ENCODE measurements at regions not wholly inside any gene's neighbourhood (a gene's known extent, or its start where the extent isn't known, plus 50 kb on each side); places are given as distances from the start of the nearest gene placed in this dataset.

DNA sequence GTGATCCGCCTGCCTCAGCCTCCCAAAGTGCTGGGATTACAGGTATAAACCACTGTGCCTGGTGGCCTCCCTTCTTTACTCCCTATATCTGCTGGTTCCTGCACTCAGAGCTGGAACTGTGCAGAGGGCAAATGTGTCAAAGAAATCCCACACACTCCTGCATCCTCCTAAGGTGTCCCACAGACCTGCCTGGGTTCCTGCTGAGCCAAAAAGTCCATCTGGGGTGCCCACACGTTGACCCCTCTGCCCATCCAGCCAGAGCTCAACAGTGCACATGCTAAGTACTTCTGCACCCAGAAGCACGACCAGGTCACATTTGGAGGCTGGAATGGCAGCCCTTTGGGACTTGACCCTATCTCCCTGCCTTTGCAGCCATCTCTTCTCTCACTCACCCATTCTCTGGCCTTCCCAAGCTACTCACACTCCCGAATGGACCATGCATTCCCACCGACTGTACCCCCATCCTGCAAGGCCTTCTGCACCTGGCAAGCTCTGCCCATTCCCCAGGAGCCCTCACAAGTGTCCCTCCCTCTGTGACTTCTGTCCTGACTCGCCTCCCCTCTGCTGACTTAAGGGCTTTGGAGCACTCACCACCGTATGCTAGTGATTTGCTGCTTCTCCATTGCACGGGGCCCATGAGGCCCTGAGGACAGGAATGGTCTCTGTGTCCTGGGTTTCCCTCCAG is 152.1 kb downstream of the KCTD15 start:
- DNase-seq (ENCODE audit: low spot score): peak; percentile 36

DNA sequence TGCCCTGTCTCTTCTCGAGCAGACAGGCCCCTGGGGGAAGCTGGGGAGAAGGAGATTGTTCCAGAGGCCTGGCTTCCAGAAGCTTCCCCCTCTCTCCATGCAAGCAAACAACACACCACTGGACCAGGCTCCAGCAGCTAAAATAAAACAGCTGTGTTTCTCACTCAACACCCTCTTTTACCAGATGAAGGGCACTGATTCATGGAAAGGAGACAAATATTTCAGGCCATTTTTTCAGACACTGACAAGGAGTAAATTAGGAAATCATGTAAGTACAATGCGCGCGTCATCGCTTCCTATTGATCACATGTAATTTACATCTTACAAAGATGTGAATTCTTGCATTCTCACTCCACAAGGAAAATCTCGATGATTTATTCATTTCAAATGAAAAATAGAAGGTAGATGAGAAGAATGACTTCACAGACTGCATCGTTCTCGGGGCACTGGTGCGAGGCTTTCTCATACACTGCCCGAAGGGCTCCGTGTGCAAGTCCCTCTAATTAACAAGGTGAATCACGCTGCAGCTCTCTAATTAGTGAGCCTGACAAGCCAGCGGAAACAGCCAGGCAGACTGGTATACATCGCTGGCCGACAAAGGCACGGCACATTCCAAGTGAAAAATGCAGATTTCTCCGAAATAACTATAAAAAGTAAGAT is 153.6 kb downstream of the KCTD15 start:
- DNase-seq (ENCODE audit: low spot score): peak; percentile 20

DNA sequence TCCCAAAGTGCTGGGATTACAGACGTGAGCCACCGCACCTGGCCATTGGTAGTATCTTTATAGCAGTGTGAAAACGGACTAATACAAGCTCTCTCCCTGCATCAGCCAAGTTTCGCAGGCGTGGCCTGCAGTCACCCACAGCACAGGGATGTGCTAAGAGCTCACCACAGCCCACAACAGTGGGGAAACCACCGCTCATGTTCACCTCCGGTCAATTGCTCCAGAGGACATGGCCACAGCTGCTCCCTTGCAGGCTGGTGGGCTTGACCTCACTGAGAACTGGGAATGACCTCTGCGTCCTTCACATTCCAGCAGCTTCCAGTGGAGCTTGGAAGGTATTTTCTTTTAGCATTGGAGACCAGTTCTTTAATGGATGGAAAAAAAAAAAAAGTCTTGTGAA is 156.4 kb downstream of the KCTD15 start:
- DNase-seq (ENCODE audit: low spot score): peak; percentile 37

DNA sequence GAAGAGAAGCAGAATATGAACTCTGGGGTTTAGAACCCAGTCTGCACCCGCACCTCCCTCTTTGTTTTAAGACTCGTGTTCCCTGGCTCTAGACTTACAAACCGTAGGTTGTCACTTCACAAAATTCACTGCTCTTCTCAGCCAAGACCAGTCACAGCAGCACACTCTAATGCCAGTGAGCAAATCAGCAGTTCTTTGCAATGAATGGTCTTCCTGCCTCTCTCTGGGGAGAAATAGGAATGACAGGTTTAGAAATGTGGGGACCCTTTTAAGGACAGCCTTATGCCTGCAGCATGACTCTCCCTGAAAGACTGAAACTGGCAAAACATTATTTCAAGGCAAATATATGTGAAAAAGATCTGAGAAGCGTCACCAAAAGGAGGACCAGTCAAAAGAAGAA is 156.9 kb downstream of the KCTD15 start:
- DNase-seq (ENCODE audit: low spot score): peak; percentile 6

DNA sequence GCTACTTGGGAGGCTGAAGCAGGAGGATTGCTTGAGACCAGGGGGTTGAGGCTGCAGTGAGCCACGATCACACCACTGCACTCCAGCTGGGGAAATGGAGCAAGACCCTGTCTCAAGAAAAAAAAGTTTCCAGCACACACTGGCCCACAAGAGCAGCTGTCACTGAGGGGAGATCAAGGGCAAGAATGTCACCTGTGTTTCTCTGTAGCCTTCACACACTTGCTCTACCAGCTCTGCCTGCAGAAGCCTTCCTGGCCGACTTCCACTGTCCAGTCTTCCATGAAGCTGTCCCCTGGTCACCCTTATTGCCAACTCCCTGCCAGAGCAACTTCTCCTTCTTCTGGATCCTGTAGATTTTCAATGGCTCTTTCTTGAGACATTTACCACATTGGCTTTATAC is 158.0 kb downstream of the KCTD15 start:
- peak; percentile 14 for DNase-seq (ENCODE audit: low spot score)

DNA sequence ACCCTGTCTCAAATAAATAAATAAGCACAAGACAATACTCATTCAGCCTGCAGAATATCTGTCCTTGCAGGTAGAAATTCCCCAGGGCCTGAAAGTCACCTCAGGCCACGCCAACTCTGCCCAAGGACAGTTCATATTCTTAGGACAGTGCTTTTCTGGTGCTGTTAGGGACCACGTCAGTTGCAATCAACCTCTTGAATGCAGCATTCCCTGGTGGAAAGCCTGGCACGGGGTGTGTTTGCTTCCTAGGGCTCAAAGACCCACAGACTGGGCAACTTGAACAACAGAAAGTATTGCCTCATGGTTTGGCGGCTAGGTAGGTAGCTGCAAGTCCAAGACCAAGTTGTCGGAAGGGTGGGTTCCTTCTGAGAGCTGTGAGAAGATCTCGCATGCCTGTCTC is 160.3 kb downstream of the KCTD15 start:
- peak; percentile 20 for DNase-seq (ENCODE audit: low spot score)

DNA sequence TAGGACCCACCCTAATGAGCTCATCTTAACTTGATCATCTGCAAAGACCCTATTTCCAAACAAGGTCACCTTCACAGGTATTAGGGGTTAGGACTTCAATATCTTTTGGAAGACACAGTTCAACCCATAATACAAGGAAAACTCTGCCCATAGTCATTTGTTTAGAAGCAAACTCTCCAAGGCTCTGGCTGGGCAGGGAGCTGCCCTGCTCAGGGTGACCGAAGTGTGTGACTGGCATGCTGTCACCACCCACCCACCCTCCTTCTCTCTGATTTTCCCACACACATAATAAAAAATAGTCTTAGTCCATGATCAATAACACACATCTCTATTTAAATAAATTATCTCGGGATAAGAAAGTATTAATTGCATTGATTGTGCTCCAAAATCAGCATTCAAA is 161.1 kb downstream of the KCTD15 start:
- DNase-seq (ENCODE audit: low spot score): no peak

DNA sequence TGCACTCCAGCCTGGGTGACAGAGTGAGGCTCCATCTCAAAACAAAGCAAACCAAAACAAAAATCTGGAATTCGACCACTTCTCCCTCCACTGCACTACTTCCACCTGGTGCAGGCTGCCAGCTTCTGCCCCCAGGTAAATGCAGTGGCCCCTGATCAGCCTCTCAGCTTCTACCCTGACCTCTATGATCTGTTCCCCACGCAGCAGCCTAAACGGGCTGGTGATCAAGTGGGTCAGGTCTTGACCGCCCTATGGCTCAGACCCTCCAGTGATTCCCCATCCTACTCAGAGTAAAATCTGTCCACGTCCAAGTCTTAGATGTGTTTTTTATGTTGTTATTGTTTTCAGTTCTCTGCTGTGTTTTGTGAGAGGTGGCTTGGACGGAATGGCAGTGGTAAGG is 163.9 kb downstream of the KCTD15 start:
- DNase-seq (ENCODE audit: low spot score): peak; percentile 34

DNA sequence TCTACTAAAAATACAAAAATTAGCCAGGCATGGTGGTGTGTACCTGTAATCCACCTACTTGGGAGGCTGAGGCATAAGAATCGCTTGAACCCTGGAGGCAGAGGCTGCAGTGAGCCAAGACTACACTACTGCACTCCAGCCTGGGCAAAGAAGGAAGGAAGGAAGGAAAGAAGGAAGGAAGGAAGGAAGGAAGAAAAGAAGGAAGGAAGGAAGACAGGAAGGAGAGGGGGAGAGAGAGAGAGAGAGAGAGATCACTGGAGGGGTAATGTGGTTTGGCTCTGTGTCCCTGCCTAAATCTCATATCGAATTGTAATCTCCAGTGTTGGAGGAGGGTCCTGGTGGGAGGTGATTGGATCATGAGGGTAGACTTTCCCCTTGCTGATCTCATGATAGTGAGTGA is 165.5 kb downstream of the KCTD15 start:
- DNase-seq (ENCODE audit: low spot score): no peak

DNA sequence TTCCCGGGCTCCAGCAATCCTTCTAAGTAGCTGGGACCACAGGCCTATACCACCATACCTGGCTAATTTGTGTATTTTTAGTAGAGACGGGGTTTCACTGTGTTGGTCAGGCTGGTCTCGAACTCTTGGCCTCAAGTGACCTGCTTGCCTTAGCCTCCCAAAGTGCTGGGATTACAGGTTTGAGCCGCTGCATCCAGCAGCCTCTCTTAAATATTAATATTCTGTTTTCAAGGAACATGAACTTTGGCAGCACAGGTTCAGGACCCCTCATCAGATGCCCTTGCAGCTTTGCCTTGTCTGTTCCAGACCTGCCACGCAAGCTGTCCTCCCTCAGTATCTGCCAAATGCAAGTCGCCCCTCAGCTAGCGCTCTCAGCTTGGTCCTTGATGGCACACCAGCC is 166.8 kb downstream of the KCTD15 start:
- DNase-seq (ENCODE audit: low spot score): peak; percentile 26

DNA sequence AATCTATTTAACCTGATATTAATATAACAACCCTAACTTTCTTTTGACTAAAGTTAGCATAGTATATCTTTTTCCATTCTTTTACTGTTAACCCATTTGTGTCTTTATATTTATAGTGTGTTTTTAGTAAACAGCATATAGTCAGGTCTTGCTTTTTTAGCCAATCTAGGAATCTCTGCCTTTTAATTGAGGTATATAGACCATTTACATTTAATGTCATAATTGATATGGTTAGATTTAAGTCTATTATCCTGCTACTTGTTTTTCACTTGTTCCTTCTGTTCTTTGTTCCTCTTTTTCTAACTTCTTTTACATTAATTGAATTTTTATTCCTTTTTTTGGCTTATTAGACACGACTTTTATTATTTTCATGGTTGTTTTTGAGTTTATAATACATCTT is 174.4 kb downstream of the KCTD15 start:
- DNase-seq (ENCODE audit: low spot score): no peak

DNA sequence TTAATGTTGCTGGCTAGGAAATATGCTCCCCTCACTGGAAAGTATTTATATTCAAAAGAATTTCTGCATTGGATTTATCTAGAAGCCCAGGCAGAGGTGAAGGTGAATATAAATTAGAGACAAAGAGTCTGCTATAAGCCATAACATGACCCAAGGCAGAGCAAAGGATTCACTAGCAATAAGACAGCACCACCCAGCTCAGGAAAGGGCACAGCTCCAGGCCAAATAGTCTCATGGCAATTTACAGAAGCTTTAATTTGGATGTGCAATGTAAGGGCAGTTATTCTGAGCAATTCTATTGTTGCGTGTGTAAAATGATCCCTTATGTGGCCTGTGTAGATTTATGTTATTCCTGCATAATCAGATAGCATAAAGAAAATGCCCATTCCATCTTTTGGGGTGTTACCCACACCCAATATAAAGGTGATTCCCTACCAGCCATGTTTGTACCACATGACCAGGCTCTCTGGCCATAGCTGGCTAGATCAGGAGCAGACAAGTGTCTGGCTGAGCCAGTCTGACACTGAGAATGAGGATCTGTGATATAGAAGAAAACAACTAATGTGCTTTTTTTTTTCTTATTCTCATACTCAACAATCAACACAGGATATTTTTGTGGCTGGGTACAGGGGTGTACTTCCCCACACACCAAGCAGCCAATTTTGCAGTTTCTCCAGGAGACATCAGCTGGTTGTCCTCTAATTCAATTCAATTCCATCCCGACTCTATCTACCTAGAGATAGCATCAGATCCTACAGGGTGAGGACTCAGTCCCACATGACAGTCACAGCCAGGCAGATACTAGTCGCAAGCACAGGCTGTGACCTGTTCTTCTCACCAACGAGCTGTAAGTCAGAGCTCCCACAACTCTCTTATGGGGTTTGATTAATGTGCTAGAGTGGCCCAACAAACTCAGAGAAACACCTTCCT is 181.4 kb downstream of the KCTD15 start:
- DNase-seq (ENCODE audit: low spot score): no peak

DNA sequence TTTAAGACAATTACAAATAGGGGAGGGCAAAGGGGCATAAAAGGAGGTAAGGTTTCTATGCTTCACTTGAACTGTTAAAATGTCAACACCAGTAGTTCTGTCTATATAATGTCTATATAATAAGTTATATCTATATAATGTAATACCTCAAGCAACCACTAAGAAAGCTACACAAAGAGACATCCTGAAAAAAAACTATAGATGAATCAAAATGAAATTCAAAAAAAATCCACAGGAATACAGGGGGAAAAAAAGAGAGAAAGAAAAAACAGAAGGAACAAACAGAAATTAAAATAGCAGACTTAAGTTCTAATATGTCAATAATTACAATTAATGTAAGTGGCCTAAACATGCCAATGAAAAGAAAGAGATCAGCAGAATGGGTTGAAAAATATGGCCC is 186.0 kb downstream of the KCTD15 start:
- no peak for DNase-seq (ENCODE audit: low spot score)

DNA sequence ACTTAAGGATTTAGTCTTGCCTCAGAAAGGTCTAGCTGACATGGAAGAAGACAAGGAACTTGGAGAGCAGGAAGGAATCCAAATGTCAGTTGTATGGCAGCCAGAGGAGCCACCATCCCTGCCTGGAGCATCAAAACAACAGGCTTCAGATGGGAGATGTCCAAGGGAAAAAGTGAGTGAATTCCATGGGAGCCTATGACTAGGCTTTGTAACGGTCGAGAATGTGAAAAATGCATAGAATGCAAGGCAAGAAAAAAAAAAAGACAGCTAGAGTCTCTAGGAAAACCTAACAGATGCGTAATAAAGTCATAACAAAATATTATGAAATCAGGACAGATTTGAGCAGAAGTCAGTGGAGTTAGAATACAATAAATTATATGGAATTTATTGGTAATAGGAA is 183.7 kb upstream of the LSM14A start:
- DNase-seq (ENCODE audit: low spot score): no peak

DNA sequence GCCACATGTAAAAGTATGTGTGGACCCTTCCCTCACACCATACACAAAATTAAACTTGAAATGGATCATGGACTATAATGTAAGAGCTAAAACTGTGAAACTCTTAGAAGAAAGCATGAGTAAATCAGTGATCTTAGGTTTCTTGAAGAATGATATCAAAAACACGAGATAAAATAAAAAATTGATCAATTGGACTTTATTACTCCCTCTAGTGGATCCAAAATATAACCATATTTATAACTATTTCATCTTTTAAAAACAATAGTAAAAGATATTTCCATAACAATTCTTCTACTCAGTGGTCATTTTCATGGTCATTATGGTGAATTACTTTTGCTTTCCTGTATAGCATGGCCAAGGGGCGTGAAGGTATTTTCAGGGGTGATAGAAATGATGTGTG is 174.6 kb upstream of the LSM14A start:
- DNase-seq (ENCODE audit: low spot score): no peak

DNA sequence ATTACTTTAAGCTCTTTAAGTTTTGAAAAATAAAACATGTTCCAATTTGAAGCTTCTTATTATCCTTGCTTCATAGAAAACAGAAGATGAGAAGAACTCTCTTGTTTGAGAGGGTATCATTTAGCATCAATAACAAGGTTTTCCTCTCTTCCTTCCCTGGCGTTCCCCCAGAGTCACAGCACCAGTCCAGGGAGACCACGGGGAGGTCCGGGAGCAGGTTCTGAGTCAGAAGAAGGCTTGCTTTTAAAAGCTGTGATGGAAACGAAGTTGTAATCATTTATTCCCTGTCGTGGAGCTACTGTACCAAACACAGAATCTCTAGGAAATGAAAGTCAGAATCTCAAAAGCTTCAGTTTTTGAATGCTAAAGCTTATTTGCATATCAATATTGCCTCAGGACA is 174.0 kb upstream of the LSM14A start:
- no peak for DNase-seq (ENCODE audit: low spot score)

DNA sequence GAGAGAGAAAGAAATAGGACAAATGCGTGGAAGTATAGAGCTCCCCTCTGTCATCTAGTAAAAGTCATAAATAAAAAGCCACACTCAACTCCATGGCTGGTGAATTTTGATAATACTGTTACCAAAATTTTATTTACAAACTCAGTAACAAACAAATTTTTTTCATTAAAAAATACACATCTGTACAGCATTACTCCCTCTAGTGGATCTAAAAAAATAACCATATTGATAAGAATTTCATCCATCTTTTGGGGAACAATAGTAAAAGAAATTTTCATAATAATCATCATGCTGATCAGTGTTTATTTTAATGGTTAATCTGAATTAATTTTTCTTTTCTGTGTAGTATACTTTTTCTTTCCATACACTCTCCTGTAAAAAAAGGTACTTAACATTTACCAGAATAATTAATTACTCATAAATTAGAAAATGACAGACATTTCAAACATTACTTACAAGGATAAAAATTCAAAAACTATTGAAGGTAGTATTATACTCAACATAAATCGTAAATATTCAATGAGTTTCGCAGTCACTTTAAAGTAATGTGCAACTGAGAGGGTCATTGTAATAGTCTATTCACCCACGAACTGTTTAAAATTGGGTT is 173.5 kb upstream of the LSM14A start:
- DNase-seq (ENCODE audit: low spot score): no peak

DNA sequence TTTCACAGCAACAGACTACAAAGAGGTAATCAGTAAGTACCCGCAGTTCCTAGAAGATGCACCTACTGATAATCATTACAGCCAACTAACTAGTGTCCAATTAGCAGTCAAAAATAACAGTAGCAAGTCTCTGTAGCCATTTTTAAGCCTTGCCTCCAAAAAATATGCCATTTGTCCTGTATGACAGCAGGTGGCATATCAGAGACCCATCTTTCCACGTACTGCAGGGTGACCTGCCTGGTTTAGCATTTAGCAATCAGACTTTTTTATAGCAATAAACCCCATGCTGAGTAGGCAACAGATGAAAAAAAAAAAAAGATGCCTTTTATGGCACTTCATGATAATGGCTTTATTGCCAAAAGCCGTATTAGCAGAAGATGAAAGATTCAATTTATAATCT is 155.3 kb upstream of the LSM14A start:
- no peak for DNase-seq (ENCODE audit: low spot score)

DNA sequence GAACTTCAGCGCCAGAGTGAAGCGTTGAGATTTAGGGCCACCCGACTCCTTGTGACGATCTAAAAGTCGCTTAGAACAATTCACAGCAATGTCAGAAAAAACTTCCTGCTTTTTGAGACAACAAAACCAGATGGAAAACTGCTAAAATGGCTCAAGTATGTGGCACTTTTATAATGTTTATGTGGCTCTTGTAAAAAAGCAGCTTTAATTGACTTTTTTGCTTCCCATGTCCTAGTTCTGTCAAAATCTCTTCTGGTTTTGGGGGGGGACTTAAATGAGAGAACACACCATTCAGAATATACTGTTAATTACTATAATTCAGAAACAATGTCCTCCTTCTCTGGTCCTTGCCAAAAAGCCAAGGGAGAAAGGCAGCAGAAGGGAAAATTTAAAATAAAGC is 154.7 kb upstream of the LSM14A start:
- no peak for DNase-seq (ENCODE audit: low spot score)

DNA sequence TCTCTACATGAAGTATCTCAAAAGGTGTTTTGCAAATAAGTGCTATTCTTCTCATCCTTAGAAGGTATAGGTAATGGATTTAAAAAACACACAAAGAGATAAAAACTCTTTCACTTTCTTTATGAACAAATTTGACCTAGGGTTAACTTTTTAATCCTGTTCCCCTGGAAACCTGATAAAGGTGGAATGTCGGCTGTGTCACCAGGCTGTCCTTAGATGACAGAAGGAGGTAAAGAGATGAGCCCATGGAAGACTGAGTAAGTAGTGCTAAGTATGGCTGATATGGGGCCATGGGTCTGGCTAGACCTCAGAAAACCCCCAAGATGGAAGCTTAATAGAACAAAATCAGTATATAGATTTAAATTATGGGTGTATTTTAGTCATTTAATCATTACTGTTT is 153.8 kb upstream of the LSM14A start:
- DNase-seq (ENCODE audit: low spot score): no peak

DNA sequence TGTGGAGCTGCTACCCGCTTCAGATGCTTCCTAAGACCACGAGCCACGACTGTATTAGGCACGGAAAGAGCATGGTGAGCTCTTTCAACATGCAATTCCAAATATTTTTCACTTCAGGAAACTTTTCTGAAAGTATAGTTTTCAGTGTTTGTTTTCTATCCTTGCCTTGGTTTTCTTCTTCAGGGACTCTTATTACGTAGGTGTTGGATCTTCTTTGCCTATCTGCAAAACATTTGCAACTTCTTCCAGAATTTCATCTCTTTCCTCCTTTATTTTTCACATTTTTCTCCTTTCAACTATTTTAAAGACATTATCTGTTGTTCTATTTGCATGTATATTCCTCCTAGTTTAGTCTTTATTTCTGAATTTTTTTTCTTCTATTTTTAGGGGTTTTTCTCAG is 148.9 kb upstream of the LSM14A start:
- no peak for DNase-seq (ENCODE audit: low spot score)

DNA sequence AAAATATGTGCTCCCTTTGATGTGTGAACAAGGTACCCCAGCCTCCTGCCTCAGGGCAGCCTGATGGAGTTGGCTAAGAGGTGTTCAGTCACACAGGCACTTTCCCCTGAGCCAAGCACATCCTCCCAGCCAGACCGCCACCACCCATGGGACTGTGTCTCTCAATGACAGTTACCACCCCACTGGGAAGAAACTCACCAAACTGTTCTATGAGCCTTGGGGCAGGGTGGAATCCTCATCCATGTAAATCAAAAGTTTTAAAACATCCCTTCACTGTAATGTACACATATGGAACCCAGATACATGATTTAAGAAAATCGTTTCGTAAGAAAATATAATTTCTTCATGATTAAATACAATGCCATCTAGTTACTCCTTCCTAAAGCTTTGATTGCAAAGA is 138.4 kb upstream of the LSM14A start:
- no peak for DNase-seq (ENCODE audit: low spot score)
